HG03095 (cell line): ENCODE measurements at regions not wholly inside any gene's neighbourhood (a gene's known extent, or its start where the extent isn't known, plus 50 kb on each side); places are given as distances from the start of the nearest gene placed in this dataset.

Experiments used
- ATAC-seq: cut with Tn5 transposase; IDR thresholded peaks from one replicate; pipeline ENCODE4 v1.9.1; 2021; ENCODE audit warnings: moderate library complexity; ENCODE audit not compliant: unreplicated experiment

DNA sequence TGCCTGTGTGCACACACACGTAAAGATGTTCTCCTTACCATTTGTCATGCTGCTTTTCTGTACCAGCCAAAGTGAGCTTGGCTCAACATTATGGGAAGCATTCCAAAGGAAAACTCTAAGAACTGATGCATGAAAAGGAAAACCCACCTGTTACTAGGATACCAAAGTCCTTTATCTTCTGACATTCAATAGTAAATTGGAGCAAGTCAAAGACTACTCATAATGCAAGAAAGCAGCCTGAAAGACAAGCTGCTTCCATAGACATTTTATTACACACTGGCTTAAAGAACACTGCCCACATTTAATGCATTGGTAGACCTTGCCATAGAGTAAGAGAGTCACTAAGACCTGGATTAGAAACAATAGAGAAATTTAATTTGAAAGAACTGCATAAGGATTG, 159.0 kb downstream of the LRIG3 start:
- ATAC-seq: no peak

DNA sequence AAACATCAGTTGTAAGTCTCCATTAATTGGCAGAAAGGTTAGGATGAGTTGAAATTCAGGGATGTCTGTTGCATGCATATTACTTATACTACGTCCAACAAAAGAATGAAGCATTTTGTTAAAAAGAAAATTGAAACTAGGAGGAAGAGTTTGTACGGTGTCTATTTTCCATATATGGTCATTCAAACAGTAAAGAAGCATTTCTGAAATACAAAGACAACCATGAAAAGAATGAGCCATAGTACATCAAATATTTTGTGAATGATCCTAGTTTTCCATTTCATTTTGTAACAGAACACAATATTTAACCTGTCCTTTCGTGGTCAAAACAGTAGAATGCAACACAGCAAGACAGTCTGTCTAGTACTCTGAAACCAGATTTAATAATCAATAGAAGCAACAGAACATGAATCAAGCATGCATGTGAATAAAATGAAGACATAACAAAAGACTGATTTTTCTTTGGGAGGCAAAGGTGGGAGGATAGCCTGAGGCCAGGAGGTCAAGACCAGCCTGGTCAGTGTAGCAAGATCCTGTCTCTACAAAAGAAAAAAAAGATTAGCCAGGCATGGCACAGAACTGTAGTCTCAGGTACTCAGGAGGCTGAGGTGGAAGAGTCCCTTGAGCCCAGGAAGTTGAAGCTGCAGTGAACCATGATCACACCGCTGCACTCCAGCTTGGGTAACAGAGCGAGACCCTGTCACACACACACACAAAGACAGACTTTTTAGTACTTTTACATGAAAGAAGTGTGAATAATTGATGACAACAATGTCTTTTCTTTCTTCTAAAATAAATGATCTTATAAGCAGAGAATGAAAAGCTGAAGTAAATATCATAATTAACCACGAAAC, 156.0 kb downstream of the LRIG3 start:
- no peak for ATAC-seq

GRCh38 chr12:58765076-58765475, 155.2 kb downstream of the LRIG3 start:
- ATAC-seq: no peak

- no peak for ATAC-seq
Observed at GRCh38 chr12:58765653-58766512, 154.4 kb downstream of the LRIG3 start.

DNA sequence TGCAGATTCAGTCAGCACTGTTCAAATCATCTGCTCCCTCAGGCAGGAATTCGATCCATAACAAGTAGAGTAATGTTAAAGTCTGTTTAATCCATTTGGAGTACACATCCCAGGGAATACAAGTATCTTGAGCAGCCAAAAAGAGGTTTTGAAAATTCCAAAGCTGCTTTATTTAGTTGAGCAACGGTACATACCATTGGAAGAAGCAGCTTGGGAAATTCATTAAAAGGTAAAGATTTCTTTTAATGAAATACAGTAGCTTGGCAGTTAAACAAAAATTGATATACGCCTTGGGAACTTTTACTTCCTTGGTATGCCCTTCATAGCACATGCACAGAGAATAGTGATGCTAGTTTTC, 153.8 kb downstream of the LRIG3 start:
- ATAC-seq: no peak

- ATAC-seq: no peak
Observed at GRCh38 chr12:58767496-58767895, 152.8 kb downstream of the LRIG3 start.

GRCh38 chr12:58773986-58774385, 146.3 kb downstream of the LRIG3 start:
- no peak for ATAC-seq

- no peak for ATAC-seq
Observed at GRCh38 chr12:58774731-58775130, 145.6 kb downstream of the LRIG3 start.

- ATAC-seq: no peak
Observed at GRCh38 chr12:58775396-58775795, 144.9 kb downstream of the LRIG3 start.

DNA sequence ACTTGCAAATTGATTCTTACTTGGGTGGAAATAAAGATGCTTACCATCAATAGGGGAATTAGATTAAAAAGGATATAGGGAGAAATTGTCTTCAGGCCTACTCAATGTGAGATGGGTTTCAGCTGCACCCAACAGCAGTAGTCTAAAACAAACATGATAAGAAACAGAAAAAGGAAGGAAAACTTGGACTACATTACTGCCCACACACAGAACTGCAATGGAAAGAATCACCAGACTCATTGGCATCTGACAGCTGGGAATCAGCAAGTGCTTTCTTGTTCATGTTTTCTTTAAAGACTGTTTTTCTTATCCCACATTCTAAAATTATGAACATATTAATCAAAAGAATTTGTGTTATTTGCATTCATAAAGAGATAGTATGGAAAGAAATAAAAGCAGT, 144.2 kb downstream of the LRIG3 start:
- ATAC-seq: no peak

- no peak for ATAC-seq
Observed at GRCh38 chr12:58777815-58778214, 142.5 kb downstream of the LRIG3 start.

DNA sequence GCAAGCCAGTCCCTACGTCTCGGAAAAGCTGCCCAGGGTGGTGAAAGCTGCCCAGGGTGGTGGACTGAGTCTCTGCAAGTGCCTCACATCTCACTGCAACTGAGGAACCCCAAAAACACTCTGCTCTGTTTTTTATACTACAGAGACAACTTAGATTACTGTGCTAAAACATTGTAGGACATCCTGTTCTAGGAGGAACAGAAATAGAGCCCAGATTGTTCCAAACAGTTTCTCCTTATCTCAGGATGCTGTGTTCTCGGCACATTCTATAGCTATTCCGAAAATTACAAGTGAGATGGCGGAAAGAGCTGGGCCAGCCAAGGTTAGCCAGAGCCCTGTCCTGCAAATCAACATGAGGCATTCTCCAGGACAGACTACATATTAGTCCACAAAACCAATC, 138.7 kb downstream of the LRIG3 start:
- no peak for ATAC-seq

DNA sequence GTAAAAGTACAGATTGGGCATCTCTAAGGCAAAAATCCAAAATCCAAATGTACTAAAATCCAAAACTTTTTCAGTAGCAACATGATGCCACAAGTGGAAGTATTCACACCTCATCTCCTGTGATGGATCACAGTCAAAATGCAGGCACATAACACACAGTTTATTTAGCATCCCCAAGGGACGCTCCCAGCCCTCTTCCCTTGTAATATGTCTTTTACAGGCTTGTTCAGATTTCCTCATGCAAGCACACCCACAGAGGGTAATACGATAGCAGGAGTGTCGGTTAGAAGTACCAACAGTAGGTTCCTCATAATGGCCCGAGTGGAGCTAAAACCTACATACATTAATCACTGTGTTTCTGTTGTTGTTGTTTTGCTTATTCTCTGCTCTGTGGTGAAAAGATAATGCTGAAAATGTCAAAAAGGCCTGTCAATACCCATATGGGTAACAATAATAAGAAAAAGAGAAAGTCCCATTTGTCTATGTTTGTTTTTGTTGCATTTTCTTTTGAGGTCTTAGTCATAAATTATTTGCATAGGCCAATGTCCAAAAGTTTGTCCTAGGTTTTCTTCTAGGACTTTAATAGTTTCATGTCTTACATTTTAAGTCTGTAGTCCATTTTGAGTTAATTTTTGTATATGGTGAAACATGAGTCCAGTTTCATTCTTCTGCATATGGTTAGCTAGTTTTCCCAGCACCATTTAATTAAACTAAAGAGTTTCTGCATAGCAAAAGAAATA, 133.1 kb downstream of the LRIG3 start:
- ATAC-seq: no peak

DNA sequence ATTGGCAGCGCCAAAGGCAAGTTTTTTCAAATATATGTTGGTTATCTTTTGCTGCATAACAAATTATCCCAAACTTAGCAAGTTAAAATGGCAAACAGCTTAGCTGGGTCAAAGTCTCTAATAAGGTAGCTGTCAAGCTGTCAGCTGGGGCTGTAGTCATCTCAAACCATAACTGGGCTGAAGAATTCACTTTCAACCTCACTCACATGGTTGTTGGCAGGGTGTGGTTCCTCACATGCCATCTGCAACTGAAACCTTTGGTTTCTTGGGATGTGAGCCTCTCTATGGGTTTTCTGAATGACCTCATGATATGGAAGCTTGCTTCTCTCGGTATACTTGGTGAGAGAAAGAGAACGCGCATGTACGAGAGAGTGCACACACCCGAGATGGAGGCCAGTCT, 125.4 kb downstream of the LRIG3 start:
- no peak for ATAC-seq

DNA sequence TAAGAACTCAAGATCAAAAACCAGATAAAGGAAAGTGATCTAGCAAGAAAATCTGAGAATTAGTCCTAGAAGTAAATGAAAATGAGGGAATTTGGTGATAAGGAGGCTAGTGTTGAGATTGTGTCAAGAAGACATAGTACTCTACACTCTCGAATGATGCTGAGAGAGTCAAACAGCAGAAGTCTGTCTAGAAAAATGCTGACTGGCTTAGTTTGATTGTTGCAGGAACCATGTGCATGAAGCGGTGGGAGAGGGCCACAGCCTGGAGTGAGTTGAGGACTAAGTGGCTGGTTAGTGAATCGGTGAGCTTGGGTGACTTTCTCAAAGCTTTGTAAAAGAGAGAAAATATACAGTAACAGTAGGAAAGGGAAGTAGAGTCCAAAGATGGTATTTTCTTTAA, 124.5 kb downstream of the LRIG3 start:
- ATAC-seq: no peak

- ATAC-seq: no peak
Observed at GRCh38 chr12:58801986-58802385, 118.3 kb downstream of the LRIG3 start.

GRCh38 chr12:58803908-58804307, 116.4 kb downstream of the LRIG3 start:
- no peak for ATAC-seq

DNA sequence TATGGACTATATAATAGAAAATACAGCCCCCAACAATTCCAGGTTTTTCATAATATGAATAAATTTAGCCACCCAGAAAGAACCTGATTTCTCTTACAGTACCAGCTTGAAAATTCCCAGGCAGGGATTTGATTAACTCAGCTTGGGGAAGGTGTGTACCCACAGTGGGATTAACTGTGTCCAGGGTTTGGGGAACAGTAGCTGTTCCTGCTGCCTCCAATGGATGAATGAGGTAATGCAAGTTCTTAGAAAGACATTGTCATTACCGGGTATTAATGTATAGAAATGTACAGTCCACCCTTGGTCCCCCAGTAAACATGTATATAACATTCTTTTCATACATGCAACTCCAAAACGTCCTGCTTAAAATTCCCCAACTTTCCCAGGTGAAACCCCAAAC, 115.6 kb downstream of the LRIG3 start:
- ATAC-seq: no peak

DNA sequence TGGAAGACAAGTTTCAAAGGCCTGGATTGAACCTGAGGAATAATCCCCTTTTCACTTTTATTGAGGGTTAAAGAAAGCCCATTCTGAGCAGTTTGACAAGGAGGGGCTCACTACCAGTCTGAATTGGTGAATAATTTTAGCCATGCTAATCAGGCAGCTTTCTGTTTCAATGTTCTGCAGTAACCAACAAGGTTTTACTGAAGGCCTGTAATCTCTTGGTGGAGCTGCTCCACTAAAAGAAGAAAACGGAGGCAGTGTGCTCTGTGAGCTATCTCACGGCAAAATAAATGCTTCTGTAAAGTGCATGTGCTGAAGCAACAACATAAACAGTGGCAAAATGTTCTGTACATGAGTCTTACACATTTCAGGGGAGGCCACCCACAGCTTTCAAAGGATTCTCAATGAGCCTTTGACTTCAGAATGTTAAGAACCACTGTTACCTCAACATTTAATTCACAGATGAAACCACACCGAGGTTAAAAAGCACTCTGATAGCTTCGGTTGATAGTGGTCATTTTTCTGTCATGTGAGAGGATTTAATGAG, 111.2 kb downstream of the LRIG3 start:
- no peak for ATAC-seq

DNA sequence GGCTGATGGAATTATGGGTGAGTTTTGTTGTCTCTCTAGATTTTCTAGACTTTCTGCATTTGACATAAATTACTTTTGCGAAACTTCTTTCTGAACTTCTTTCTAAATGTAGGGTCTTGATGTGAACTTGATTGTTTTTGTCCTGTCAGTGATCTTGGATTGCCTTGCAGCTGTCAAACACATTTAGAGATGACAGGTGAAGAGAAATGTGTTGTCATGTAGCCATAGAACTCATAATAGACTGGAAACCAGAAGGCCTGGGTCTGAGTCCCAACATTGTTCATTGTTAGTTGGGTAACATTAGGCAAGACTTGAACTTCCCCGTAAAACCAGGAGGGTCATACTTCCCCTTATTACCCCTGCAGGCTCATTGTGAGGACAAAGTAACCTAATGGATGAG, 109.0 kb downstream of the LRIG3 start:
- ATAC-seq: no peak

DNA sequence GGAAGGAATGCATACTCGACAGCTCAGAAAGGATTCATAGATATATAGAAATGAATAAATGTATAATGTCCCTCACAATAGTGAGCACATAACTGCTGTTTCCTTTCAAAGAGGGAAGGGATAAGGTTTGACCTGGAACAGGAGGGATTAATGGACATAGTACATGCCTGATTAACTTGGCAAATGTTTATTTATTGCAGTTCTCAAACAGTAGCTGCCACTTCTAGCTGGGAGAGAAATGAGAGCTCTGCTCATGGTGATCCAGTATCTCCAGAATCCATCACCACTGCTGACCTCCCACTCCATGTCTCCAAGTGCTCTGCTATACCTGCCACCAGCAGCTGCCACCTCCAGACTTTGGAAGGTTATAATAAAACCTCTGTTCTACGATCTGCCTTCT, 108.1 kb downstream of the LRIG3 start:
- ATAC-seq: no peak
